Activated naive CD4-positive, alpha-beta T cell (primary cell): ENCODE measurements at regions not wholly inside any gene's neighbourhood (a gene's known extent, or its start where the extent isn't known, plus 50 kb on each side); places are given as distances from the start of the nearest gene placed in this dataset.
"Not testable (repeated sequence)": the region's sequence is repeated elsewhere in the genome, so short reads cannot be mapped to it uniquely, and the experiment has no call there.

ENCODE experiments used
- DNase-seq, 4 experiments: peaks; one replicate each; lab custom pipeline; 2025; lab: John Stamatoyannopoulos, UW

DNA sequence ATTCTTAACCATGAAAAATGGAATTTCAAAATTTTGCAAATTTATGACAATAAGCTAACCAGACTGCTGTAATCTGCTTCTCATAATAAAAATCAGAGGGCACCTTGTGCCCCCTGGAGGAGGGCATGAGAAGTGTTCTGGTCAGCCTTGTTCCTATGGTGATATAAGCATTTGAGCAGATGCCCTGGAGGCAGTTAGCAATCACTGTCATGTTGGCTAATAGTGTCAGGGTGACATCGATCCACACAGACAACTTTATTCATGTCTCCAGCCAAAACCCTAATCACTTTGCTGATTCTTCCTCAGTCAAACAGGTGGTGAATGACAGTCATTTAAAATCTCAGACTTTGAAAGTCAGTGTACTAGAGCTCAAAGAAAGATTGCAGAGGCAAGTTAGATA lies 943.0 kb downstream of the GALC start:
- no peak for DNase-seq

DNA sequence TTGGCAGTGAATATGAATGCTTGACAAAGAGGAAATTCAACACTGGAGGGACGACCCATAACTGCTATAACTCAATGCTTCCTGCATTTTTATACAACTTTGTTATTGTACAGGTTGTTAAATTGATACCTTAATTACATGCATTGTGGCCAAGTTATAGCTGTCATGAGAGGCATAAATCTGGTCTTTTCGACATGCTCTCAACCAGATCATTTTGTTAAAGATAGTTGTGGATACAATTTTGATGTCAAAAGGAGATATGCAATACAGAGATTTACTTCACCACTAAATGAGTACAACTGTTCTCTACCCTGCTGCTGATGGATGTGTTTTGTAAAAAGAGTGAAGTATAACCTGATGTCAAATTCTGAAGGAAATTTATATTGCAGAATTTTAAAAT lies 946.0 kb downstream of the GALC start:
- no peak for DNase-seq

DNA sequence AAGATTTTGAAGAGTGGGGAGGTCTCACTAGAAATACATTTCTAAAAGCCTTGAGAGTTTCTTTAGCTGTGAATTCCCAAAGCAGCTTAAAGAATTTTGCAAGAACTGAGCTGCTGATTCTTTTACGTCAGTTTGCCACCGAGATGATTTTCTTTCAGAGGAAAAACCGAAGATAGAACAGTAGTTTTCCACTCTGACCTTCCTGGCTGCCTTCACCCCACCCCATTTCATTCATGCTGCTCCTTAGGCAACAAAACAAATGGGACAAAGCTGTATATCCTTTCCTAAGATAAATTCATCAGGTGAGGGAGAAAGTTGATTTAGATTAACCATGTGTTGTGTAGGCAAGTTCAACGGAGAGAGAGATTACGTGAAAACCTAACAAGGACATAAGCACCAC lies 947.0 kb downstream of the GALC start:
- no peak for DNase-seq

DNA sequence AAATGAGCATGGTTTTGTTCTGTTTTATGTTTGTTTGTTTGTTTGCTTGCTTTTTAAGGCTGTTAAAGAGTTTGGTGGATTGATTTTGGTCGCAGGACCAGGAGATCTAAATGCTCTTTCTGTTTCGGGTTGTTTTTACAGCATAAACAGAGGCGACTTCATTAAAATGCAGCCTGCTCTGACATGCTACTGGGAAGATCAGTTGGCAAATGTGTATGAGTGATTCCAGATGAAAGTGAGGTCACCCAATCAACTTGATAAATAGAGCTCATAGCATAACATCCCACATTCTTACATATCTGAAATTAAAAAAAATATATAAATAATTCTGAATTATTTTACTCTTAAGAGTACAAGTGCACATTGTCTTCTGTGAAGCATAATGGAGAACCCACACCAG lies 947.7 kb downstream of the GALC start:
- no peak for DNase-seq

DNA sequence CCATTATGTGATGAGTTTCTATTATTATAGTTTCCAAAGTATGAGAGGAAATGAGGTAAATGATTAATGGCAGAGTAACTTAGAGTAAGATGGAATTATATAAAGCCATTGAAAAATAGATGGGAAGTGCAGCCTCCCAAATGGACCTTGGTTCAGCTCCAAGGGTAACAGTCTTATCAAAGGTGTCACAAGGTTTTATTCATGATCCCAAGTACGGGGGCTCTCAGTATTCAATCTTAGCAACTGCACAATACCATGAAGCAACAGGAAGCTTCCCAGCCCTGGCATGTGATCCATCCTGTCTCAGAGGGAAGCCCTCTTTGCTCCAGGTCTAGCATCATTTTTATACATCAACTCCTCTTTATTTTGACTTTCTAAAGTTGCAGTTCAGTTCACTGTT lies 948.2 kb downstream of the GALC start:
- no peak for DNase-seq

DNA sequence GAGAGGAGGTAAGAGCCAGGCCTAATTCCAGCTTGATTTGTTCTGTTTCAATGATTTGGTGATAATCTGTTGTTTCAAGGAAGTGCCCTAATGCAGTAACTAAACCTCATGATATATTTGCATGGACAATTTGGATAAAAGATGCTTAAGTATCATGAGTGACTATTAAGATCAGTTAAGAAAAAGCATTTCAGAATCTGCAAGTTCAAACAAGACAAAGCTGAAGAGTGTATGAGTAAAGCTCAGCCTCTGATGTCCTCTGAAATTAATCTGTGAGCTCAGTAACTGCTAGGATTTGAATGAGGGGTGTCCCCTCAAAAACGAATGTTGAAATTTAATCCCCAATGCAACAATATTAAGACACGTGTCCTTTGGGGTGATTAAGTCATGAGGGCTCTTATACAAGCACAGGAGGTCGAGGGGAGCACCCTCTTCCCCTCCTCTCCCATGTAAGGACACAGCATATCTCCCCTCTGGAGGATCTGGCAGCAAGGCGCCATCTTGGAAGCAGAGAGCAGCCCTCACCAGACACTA lies 949.2 kb downstream of the GALC start:
- no peak for DNase-seq

DNA sequence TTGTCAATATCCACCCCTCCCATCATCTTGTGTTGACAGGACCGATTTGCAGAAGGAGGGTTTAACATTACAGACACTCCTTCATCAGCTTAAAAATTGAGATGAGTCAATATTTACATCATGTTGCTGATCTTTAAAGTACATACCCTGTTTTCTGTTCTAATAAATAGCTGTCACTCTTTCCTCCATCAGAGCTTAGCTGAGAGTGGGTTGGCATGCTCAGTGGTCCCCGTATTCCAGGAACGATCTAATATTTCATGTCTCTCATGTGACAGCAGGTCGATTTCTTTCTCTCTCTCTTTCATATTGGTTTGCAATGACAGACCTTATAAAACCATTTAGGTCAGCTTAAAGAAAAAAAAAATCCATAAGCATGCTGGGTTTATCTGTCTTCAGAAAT lies 950.6 kb downstream of the GALC start:
- no peak for DNase-seq

DNA sequence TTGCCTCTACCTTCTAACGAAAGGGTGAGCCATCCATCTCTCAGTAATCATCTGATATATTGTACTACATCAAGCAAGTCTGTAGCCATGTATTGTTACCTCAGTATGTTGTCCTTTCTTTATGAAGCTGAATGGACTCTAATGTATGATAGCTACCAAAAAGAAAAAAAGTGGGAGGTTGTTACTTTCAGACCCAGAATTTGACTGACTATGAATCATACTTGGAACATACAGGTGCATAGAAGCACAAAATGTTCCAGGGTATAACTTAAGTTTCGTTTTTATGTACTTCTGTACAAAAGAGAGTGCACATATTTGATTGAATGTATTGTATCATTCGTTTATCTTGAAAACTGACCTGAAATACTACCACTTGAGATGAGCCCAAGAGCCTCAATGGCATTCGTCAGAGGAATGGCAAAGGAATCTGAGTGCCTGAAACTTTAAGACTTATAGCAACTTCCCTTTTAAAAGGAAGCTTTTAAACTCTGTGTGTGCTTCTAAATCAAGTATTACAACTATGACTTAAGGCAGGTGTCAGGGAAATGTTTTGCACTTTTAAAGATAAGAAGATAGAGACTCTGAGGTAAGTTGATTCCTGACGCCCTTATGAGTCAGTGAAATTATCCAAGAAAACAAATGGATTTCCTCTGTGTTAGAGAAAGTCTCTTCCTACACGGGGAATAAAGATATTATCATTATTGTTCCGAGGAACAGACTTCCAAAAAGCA lies 951.5 kb downstream of the GALC start:
- no peak for DNase-seq

DNA sequence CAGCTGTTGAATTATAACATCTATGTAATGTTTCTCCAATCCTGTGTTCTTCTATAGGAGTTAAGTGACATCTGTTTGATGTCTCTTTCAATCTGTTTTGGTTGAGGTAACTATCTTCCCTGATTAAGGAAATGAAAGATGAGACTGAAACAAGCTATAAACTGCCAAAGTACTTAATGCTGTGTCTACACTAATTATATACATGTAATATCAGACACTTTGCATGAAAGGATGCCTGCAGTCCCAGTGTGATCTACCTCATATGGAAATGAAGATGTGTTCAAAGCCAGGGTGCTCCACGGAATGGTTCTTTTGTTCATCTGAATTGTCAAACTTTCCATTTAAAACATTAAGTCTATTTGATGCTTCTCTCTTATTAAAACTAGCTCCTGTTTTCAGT lies 958.3 kb downstream of the GALC start:
- no peak for DNase-seq

DNA sequence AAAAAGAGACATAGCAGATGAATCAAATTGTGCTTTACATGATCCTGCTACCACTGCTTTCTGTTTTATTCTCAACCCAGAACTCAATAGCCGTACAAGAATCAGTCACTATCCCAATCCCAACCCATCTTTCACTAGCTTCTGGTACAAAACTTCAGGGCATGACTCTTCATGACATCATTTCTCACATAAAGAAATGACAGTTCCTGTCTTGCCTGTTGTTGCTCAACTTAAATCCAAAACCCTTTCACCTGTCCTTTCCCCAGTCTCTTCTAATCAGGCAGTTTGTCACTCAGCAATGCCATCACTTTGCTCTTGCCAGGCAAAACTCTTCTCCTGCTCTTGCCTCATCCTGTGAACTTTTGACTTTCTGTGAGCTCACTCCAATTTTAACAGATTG lies 962.8 kb downstream of the GALC start:
- no peak for DNase-seq

DNA sequence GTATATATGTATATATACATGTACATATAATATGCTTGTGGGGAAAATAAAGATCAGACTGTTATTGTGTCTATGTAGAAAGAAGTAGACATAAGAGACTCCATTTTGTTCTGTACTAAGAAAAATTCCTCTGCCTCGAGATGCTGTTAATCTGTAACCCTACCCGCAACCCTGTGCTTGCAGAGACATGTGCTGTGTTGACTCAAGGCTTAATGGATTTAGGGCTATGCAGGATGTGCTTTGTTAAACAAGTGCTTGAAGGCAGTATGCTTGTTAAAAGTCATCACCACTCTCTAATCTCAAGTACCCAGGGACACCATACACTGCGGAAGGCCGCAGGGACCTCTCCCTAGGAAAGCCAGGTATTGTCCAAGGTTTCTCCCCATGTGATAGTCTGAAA lies 972.9 kb downstream of the GALC start:
- DNase-seq: not testable (repeated sequence)

DNA sequence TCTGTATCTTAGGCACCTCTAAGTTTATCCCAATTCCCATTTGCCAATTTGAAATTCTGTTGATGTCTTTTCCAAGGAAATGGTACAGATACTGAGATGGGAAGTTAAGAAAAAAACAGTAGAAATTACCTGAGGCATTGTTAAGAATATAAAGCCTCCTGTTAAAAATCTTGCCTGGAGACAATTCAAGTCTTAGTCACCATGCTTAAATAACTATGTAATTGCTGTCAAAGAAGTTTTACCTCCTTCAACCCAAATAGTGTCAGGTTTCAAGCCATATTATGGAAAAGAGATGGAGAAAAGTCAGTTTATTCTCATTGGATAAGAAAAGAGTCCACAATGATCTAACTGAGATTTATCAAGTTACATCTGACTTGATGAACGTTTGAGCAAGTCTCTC lies 974.7 kb downstream of the GALC start:
- DNase-seq: no peak

DNA sequence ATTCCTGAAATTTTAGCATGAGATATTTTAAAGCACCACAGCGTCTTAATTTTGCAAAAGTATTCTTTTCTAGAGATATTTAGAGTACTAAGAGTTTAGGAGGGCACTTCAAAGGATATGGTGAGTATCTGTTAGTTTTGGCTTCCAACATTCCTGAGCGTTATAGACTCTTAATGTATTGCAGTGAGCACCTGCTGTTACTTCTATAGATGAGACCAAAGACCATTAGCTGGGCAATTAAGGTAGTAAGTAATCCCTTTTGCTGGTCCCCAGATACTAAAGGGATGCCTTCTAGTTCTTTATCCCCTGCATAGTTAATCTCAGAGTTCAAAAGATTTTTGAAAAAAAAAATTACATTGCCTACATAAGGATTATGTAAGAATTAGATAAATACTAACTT lies 975.6 kb downstream of the GALC start:
- no peak for DNase-seq

DNA sequence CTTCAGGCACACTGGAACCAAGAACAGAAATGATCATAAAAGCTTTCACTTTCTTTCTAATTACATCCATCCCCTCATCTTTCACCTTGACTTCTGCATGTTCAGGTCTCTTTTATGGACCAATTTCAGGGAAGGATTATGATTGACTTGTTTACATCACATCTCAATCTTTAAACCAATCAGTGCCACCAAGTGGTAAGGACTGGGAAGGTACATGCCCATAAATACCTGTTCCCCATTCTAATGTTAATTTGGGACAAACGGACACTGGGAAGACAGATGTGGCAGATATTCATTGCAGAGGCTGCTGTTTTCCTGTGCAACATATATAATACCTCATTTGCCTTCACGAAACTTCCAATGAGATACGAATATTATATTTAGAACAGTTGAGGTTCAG lies 978.1 kb downstream of the GALC start:
- no peak for DNase-seq

DNA sequence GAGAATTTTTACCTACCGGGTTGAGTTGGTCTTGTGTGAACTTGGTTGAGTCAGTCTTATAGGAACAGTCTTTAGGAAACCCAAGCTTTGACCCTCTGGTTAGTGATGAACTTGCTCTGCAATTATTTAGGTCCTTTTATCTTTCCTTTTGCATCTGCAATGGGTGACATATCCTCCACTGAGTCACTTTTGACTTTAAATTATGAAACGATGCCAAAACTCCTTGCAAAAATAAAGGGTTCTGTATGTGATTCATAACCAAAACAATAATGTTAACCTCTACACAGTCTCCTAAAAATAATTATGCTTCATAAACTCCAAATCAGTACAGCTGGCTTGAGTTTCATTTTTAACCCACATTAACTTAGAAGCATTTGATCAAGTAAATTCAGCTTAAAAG lies 979.4 kb downstream of the GALC start:
- DNase-seq: no peak

DNA sequence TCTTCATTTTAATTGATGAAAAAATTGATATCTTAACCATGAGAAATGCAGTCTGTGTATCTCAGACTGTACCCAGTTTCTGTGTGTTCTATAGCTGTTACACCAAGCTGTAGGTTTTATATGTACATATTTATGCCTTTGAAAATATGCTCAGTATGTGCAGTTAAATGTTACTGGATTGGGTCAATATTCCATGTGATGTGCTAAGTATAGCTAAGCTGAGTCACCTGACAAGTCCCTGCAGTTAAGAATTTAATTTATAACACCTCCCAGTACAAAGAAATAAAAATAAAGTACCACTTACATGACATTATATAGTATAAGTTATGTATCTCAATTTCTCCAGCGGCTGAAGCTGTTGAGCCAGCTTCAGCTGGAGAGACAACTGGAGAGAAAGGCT lies 984.0 kb downstream of the GALC start:
- DNase-seq: no peak

DNA sequence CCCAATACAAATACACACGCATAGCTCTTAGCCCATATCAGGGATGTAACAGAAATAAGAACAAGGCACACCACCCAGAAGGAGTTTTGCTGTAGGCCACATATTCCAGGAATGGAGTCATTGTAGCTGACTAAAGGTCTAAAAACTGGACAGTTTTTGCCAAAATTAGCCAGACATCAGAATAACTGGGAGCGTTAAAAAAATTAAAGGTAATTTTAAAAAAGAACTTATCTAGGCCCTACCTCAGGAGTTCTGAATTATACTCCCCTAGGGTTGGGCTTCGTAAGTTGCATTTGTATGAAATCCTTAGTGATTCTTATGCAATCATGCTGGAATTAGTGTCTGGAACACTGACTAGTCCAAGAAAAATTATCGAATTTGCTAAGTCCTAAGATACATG lies 987.7 kb downstream of the GALC start:
- DNase-seq: no peak

DNA sequence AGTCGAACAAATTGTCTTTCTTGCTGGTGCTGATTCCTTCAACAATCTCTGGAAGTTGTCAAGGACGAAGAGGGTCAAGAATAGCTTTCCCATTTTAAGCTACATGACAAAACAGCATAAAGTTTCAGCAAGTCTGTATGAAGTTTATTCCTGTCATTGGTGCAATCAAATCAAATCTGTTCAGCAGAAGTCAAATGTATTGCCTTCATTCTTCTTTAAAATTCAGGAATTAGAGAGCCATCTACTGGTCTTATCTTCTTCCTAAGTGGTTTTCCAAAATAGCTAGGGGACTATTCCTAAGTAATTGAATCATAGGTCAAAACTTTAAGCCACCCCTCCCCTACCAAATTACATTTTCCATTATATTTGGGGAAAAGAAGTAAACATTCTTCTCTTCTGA lies 990.2 kb downstream of the GALC start:
- no peak for DNase-seq

DNA sequence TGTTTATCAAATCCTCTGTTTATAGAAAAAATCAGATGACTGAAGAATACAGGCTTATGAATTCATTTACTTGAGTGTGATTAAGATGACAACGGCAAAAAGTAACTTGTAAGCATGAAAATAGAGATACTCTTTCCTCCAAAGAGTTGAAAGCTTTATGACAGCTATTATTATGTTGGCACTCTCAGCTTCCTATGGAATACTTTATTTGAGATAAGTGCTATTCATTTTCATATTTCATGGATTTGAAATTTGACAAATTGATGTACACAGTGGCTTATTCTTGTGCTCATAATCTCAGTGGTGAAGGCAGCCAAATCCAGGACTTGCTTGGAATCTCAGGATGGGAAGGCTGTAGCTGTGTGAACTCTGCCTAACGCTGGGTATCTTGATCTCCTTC lies 991.6 kb downstream of the GALC start:
- DNase-seq: no peak

DNA sequence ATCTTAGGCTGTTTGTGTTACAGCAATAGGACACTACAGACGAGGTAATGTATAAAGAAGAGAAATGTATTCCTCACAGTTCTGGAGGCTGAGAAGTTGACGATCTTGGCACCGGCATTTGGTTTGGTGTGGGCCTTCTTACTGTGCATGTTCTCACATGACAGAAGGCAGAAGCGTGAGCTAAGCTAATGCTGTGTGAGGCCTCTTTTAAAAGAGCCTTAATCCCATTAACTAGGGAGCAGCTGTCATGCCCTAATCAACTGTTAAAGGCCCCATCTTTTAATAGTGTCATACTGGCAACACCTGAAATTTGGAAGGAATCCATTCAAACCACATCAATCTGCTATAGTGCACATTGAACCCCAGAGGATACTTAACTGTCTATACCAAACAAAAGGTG lies 992.9 kb downstream of the GALC start:
- no peak for DNase-seq

DNA sequence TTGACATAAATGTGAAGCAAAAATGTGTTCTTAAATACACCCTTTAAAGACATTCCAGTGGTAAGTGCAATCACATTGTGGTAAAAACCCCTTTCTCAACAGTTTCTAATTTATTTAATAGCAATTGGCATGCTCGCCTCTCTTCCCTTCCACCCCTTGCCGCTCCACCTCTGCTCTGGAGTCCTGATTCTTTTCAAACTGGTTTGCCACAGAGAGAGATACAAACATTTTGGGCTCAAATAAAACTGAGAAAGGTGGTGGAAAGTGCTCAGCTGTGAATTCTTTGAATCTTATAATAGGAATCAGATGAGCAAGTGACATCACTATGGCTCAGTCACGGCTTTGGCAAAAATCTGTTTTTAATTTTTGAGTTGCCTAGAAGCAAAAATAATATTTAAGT lies 993.9 kb downstream of the GALC start:
- no peak for DNase-seq

DNA sequence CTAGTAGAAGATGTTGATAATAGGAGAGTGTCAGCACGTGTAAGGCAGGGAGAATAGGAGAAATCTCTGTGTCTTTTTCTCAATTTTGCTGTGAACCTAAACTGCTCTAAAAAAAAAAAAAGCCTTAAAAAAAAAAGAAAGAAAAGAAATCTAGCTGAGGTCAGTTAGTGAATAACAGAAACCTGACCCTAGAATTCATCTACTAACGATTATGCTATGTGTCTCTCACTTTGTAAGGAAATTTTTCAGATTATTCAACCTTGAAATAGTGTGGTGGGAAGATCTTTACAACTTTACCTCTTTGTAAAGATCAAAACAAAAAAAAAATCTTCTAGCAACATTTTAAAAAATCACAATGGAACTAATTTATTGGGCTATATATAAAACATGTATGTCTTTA lies 995.7 kb downstream of the GALC start:
- DNase-seq: no peak

DNA sequence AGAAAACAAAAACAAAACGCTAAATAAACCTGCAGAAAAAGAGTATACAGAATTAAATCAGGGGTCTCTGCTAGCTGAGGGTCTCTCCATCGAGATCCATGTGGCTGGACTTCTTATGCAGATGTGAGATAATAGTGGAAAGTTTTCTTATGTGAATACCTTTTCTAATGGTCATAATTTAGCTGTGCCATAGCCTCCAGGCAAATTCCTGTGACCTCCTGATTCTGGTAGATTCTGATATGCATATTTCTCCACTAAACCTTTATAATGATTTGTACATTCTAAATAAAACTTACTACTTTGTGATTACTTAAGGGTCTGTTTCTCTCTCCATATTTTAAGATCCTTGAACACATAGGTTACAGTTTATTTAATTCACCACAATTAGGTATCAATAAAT lies 1002.6 kb downstream of the GALC start:
- no peak for DNase-seq

DNA sequence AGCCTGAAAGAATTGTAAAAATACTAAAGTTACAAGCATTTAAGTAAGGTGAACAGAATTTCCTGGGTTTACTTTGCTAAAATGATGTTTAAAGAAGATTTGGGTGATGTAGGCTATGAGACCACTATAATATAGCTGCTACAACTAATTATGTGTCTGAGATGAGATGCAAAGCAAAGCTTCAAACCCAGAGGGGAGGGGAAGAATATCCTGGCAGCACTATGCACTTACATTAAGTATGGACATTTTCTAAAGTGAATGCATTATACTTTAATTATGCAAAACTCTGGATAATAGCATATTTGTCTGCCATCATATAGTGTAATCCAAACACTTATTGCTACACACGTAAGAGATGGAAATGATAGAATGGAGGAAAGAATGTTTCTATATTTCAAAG lies 1003.7 kb downstream of the GALC start:
- no peak for DNase-seq
